RCC 7860 (cell line): ENCODE measurements at regions not wholly inside any gene's neighbourhood (a gene's known extent, or its start where the extent isn't known, plus 50 kb on each side); places are given as distances from the start of the nearest gene placed in this dataset.

Experiments
- DNase-seq: peaks from one replicate; pipeline ENCODE4 v3.0.0-alpha.2; 2015; ENCODE audit warnings: low spot score
- FAIRE-seq: peaks from 2 replicates; lab custom pipeline; 2012; peaks lifted over from hg19 to GRCh38; lab: Jason Lieb, UNC

DNA sequence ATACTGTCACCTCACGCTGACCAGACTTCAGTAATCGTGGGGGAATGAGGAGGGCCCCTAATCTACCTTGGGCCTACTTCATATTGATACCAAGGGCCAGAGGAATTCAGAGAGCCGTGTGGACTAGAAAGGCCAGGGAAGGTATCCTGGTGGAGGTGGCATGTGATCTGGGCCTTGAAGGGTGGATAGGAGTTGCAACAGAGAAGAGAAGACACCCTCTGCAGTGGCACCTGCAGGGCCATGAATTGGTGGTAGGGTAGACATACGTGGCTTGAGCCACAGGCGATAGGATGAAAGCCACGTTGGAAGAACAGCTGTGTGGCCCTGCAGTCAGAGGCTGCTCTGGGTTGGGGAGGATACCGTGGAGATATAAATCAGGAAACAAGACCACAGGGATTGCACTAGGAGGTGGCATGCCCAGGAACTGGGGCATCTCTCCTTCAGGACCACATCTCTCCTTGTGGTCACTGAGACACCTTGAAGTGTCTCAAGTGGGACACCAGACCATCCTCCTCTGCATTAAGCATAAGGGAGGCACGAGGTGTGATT, 141.4 kb downstream of the CYP26B1 start:
- DNase-seq (no peak), FAIRE-seq (no peak)

DNA sequence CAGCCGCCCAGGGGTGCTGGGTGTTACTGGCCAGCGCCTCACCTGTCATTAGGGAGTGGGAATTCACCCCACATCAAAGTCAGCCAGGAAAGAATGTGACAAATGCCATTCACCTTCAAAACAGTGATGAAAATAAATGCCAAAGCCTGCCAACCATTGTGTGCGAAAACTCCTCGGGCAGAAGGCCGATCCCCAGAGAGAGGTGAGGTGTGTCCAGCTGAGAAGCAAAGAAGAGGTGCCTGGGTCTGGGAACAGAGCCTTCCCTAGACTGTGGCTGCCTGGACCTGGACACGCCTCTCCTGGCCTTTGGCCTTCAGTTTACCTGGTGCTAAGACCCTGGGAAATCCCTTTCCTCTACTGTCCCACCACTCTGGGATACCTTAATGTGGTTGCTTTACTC, 142.7 kb downstream of the CYP26B1 start:
- FAIRE-seq: no peak
- DNase-seq: no peak

DNA sequence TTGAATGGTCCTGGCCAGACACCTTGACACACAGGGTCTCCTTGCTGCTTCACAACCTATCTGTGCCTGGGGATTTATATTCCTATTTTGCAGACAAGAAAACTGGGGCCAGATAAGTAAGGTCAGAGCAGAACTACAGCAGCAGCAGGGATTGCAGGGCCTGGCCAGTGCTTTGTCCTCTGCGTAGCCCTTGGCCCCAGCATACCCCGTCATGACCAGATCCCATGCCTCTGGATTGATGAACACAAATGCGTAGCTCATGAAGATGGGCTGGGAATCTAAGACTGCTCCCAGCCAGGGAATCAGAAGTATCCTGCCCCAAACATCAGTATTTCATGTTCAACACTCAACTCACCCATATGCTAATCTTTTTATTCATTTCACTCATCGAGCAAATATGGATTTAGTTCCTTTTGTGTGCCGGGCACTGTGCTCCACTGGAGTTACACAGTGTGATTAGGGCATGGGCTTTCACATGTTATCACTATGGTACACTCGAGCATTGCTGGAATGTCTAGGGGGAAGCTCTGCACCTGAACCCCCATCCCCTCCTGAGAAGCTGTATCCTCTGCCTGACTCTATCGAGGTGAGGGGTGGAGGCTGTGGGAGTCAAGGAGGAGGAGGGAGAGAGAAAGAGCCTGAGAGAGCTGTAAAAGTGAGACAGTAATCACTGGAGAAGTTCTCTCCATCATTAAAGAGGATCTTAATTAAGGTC, 143.3 kb downstream of the CYP26B1 start:
- DNase-seq (no peak), FAIRE-seq (no peak)

DNA sequence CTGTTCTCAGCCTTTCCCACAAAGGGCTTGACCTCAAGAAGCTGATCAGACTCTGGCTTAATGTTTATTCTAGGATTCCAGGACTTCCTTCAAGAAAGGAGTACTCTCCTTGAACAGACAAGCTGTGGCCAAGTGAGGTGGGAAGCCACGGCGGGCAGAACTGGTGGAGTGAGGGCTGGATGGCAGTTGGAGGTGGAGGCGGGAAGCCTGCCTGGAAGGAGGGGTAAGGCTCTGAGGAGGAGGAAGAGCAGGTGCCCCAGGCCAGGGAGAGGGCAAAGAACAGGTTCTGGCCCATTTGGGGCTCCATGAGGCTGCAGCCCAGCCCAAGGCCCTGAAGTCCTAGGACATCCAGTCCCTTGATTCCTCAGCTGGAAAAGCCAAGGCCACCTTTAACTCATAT, 143.9 kb downstream of the CYP26B1 start:
- no peak for FAIRE-seq
- no peak for DNase-seq

DNA sequence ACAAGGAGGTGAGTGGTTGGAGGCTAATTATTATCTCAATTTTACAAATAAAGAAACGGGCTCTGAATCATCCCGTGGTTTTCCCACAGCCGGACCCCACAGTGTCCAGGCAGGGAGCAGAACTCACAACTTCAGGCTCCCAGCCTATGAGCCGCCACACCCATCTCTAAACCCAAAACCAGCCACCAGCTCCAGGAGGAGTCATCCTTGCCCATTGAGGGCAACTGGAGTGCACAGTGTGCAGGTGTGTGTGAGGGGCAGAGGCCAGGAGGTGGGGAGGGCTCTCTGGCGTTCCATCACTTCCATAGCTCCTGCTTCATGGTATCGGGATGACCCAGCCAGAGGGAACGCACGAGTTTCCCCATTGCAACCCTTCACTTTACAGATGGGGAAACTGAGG, 144.5 kb downstream of the CYP26B1 start:
- DNase-seq: no peak
- FAIRE-seq: no peak

DNA sequence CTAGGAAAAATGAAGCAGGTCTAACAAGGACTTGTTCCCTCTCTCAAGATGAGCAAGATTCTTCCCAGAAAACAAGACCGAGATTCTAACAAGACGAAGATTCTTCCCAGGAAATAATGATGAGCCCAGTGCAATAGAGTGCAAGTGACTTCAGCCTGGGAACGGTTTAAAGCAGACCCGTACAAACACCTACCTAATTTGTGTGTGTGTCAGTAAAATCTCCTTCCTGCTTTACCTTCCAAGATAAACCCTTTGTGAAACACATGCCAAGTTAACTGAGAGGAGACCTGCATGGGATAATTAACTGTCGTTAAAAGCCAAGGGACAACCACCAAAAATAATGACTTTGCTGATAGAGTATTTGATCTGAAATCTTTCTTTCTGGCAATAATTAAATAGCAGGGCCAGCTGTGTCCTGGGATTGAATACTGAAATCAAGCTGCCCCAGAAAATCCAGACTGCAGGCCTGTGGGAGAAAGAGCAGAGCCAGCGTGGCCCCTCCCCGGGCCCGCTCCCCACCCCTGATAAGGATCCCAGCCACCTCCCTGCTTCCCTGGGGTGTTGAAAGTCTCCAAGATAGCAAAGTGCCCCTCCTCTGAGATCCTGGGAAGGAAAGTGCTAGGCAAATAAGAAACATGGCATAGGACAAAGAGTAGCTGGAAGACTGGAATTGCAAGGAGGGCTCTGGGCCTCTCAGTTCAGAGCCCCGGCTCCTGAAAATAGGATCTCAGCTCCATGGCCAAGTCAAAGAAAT, 145.5 kb downstream of the CYP26B1 start:
- FAIRE-seq: no peak

DNA sequence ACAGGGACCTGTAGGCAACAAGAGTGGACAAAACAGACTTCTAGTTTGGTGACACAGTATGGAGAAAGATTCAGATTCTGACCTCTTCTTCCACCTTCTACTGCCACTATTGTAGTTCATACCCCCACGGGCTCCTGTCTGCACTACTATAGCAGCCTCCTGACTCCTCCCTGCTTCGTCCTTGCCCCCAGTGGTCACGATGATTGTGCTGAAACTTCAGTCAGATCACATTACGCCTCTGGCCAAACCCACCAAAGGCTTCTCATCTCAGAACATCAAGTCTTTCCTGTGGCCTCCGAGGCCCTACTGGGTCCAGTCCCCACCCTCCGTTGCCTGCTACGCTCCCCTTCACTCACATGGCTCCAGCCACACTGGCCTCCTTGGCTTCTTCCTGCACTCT, 147.6 kb downstream of the CYP26B1 start:
- DNase-seq (no peak), FAIRE-seq (no peak)

More for the DNA sequence above, 145.5 kb downstream of the CYP26B1 start:
- DNase-seq: no peak

DNA sequence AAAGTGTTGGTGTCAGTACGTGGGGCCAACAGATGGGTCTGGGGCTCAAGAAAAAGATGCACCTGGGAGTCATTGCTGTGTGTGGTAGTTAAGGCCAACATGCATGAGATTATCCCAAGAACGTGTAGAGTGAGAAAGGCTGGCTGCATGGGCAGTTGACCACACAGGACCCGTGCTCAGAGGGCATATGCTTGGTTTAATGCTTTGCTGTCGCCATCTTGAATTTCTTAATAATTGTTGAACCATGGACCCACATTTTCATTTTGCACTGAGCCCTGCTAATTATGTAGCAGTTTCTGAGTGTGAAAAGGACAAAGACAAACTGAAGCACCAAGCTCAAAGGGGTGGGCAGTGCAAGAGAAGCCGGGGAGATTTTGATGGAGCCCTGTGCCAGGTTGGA, 148.1 kb downstream of the CYP26B1 start:
- no peak for FAIRE-seq
- DNase-seq: no peak

DNA sequence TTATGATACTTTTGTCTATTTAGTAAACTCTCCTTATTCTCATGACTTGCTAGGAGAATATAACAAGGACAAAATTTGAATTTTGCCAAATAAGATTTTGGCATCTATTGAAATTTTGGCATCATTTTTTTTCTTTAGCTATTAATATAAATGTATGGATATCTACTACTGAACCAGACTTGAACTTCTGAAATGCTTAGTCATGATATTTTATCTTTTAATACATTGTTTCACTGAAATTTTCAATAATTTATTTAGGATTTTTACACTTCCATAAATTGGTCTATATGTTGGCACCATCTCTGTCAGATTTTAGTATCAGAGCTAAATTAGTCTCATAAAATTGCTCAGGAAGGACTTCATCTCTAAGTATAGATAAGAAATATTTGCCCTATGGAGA, 149.8 kb downstream of the CYP26B1 start:
- no peak for DNase-seq
- no peak for FAIRE-seq

DNA sequence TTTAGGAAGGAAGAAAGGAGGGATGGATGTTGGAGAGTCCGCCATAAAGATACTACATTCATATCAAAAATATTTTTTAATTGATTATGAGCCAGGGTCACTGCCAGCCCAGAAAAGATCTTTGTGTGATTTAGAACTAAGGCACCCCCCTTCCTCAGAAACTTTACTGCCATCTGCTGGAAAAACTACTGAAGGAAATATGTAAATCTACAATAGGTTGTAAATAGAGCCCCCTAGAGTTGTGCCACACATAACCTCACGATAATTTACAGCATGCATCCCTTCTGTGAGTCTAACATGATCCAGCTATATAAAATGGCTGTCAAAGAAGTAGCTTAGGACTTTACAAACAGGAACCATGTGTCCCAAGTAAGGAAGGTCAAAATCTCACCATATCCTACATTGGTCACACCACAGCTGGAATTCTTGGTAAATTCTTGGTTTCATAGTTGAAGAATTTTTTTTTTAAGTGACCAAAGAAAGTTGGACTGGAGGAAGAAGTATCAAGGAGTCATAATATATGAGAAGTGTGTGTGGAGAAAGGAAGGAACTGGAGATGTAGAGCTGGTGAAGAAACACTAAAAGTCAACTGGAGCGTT, 152.5 kb downstream of the CYP26B1 start:
- DNase-seq: peak; percentile 51
- FAIRE-seq: no peak

DNA sequence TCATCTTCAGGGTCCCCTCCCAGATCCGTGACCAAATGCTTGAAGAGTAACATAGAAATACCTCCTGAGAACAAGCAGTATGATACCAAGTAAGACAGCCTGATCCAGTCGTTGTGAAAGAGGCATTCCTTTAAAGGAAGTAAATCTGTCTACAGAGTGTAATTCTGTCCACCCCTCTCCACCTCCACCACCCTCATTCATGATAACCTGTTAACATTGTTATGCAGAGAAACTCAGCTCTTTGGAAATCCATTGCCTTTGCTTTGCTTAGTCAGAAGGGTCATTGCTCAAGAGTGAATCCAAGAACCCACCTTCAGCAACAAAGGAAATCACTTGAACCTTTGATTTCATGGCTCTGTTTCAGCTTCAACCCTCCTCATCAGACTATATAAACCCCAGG, 155.6 kb downstream of the CYP26B1 start:
- DNase-seq (no peak), FAIRE-seq (no peak)

DNA sequence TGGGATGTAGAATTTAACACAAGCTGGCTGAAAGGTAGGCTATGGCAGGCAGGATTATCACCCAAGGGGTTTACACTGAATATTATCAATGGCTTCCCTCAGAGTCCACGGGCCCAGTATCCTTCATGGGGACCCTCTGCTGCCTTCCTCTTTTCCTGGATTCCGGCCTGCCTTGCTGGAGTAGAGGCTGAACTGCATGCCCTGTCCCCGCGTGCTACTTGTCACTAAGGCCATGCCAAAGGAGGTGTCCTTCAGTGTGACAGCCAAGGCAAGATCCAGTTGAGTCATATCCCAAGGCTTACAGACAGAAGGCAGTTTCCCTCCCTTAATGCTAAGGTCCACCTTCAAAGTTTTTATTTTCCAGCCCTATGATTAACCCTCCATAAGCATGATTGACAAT, 156.3 kb downstream of the CYP26B1 start:
- FAIRE-seq (no peak), DNase-seq (no peak)

DNA sequence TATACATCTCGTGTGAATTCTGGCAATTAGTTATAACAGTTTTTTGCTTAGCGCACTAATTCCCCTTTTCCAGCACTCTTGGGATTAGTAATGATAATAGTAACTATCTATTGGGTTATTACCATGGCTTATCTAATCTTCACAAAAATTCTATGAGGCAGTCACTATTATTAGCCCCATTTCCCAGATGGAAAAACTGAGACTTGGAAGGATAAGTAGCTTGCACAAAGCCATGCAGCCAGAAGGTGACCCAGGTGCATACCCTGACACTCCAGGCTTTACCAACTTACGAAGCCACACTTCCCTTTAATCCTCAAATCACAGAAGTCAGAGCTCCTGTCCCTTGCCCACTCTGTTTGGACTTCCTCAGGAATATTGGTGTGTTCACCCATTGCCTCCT, 156.8 kb downstream of the CYP26B1 start:
- DNase-seq (no peak), FAIRE-seq (no peak)

DNA sequence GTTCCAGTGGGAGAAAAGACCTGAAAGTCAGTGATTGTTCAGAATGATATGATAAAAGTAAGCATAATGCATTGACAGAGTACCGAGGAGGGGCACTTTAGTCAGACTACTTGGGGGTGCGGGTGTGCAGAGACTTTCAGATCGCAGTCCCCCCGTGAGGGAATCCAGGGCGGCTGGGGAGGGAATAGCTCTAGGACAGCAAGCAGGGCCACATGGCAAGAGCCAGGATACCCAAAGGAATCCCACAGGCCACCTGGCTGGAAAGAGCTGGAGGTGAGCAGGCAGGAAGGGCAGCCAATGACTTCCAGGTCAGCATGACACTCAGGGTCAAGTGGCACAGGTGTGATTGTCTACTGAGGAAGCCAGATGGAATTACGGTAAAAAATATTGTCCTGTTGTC, 157.5 kb downstream of the CYP26B1 start:
- no peak for DNase-seq
- no peak for FAIRE-seq

DNA sequence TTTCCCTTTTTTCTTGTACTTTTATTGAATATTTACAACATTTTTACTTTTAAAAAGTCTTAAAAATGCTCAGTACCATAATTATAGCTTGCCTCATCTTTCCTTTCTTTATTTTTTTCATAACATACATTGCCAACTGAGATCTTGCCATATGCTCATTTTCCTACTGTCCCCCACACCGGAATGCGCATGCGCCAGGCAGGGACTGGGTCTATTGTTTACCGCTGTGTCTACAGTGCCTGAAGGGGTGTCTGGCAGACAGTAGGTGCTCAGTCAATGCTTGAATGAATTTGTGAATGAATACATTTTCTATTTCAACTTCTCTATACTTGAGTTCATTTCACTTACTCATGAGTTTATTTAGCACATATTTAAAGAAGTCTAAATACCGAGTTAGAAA, 158.0 kb downstream of the CYP26B1 start:
- DNase-seq (no peak), FAIRE-seq (no peak)

DNA sequence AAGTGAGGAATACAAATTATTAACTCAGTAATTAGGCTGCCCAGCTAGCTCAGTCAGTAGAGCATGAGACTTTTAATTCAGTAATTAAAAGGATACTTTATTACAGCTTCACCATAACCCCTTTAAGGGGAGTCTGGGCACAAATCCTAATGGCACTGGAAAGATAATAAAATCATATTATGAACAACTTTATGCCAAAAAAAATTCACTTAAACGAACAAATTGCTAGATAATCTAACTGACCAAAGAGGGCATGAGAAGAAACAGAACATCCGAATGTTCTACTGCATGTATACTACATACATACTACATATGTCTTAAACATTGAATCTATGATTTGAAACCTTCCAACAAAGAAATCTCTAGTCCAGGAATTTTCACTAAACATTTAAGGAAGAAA, 159.5 kb downstream of the CYP26B1 start:
- FAIRE-seq: no peak
- no peak for DNase-seq

DNA sequence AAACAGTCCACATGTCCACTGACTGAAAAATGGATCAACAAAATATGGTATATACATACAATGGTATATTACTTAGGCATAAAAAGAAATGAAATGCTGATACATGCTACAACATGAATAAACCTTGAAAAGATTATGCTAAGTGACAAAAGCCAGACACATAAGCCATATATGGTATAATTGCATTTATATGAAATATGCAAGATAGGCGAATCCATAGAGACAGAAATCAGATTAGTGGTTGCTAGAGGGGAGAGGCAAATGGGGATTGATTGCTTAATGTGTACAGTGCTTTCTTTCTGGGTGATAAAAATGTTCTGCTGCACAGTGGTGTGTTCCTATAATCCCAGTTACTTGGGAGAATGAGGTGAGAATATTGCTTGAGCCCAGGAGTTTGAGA, 171.0 kb downstream of the CYP26B1 start:
- FAIRE-seq (no peak), DNase-seq (no peak)

DNA sequence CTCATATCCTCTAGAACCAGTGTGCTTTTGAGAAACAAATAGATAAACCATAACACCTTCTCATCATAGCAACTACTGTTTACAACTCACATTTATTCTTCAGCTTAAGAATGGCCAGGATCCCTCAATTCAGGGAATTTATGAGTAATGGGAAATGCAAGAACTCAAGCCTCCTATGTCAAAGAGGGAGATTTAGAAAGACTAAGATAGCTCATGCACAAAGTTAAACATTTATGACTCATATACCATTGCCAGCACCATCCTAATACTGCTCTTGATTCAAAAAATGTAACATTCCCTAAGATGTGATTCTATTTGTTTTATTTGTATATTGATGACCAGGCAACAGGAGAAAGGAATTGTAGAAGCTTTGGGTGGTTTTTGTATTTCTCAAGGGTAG, 172.8 kb downstream of the CYP26B1 start:
- FAIRE-seq (no peak), DNase-seq (peak; percentile 23)

DNA sequence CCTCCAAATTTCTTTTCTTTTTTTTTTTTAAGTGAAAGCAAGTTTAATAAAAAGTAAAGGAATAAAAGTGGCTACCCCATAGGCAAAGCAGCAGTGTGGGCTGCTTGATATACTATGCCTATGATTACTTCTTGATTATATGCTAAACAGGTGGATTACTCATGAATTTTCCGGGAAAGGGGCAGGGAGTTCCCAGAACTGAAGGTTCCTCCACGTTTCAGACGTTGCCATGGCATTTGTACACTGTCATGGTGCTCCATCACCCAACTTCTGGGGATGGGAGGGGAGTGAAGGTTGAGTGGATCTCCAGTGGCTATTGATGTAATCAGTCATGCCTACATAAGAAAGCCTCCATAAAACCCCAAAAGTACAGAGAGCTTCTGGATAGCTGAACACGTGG, 176.2 kb downstream of the CYP26B1 start:
- DNase-seq: no peak
- no peak for FAIRE-seq

DNA sequence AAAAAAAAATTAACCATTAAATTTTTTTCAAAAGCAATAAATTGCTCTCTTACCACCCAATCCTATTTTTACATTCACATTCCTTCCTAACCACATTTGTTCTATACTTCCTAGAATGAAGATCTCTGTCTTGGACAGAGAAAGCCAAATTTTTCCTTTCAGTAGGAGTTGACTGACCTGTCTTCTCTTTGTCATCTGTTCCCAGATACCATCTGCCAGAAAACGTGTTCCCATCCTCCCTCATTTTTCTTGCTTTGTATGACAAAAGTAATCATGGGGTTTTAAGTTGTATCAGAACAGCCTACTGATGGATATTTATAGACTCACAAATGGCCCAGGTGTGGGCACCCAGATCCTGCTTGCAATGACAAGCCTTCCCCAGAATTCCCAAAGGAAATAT, 182.1 kb downstream of the CYP26B1 start:
- DNase-seq (no peak), FAIRE-seq (no peak)

DNA sequence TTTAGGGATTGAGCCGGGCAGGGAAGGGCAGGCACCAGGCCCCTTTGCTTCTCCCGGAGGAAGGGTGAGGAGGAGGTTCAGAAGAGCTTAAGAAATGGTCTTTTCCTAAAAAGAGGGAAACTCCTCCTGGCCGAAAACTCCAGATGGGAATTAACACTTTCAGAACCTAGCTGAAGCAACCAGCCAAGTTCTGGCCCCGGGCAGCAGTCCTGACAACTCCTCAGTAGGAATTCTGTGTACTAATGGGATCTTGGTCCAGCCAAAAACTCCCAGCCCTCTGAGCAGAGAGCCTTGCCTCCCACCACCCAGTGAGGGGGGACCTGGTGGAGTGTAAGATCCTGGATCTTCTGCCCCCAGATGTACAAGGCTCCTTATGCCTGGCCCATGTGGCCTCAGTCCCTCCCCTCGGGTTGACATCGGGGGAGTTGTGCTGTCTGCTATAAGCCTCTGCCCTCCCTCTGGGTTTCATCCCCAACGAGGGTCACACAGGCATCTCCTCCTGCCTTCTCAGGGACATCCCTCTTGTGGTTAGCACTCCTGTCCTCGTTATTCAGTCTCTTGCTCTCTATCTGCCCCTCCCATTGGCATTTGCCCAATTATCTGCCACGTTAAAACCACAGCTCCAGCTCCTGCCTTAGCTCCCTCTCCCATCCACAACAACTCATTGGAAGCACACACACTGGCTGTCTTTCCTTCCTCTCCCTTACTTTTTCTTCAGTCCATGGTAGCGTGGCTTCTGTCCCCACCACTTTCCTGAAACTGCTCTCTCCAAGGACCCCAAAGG, 184.6 kb downstream of the CYP26B1 start:
- no peak for FAIRE-seq
- no peak for DNase-seq
